Lung (tissue), 11 donors: ENCODE measurements at regions not wholly inside any gene's neighbourhood (a gene's known extent, or its start where the extent isn't known, plus 50 kb on each side); places are given as distances from the start of the nearest gene placed in this dataset.
"Not testable (repeated sequence)": the region's sequence is repeated elsewhere in the genome, so short reads cannot be mapped to it uniquely, and the experiment has no call there.

Experiments
- ATAC-seq: fragments of 200-7000 bp; cut with Tn5 transposase; one replicate; pipeline ENCODE4 v1.9.1; 2020; ENCODE audit warnings: moderate number of reproducible peaks; ENCODE audit not compliant: insufficient read depth, low FRiP score
- DNase-seq, 3 donors: peaks; one replicate each; pipeline ENCODE4 v3.0.0-alpha.2; 2013 to 2017
- H3K27ac ChIP-seq, 2 donors: one replicate each; pipeline ENCODE4 v1.5.1; 2013; ENCODE audit warnings: mild to moderate bottlenecking in 2 of 2, moderate library complexity in 2 of 2, control low read depth in 1 of 2, inconsistent platforms in 1 of 2, low read depth in 1 of 2, low read length in 1 of 2
- H3K27me3 ChIP-seq, 3 donors: one replicate each; pipeline ENCODE4 v1.5.1; 2013; ENCODE audit warnings: low read length in 2 of 3; ENCODE audit not compliant: control insufficient read depth in 3 of 3, insufficient read depth in 3 of 3
- H3K36me3 ChIP-seq, 4 donors: one replicate each; pipeline ENCODE4 v1.5.1; 2013; ENCODE audit warnings: low read length in 4 of 4, mild to moderate bottlenecking in 1 of 4, moderate library complexity in 1 of 4; ENCODE audit not compliant: control insufficient read depth in 4 of 4, insufficient read depth in 4 of 4
- H3K4me1 ChIP-seq, 5 donors: one replicate each; pipeline ENCODE4 v1.5.1; 2013; ENCODE audit warnings: low read length in 5 of 5, mild to moderate bottlenecking in 2 of 5, moderate library complexity in 1 of 5; ENCODE audit not compliant: control insufficient read depth in 5 of 5, insufficient read depth in 5 of 5
- H3K4me3 ChIP-seq: one replicate; pipeline ENCODE4 v1.5.1; 2013; ENCODE audit warnings: mild to moderate bottlenecking, control low read depth, moderate library complexity
- H3K9ac ChIP-seq, 2 donors: one replicate each; pipeline ENCODE4 v1.5.1; 2013; ENCODE audit warnings: low read length in 2 of 2, control low read depth in 1 of 2; ENCODE audit not compliant: insufficient read depth in 1 of 2
- H3K9me3 ChIP-seq, 4 donors: one replicate each; pipeline ENCODE4 v1.5.1; 2013; ENCODE audit warnings: low read length in 3 of 4, mild to moderate bottlenecking in 1 of 4, moderate library complexity in 1 of 4; ENCODE audit not compliant: control insufficient read depth in 4 of 4, insufficient read depth in 3 of 4
- WGBS, 2 donors: extraction: QIAGEN DNeasy Blood & Tissue Kit; methylation state at CpG; one replicate each; pipeline ENCODE4 v1.1.7; 2013; 5-methylcytosine and 5-hydroxymethylcytosine counted together
- TF ChIP-seq, protein P1 (sequence below): IDR thresholded peaks from 2 replicates; pipeline ENCODE4 v1.5.1; 2012; ENCODE audit warnings: mild to moderate bottlenecking; ENCODE audit errors: control extremely low read depth, extremely low read depth
- donor health status: control.
- donor health status: control.
- donor health status: Bipolar disorder and iron deficiency.
- donor health status: healthy.
- donor health status: DM: yes; HTN: yes; CAD: no.

DNA sequence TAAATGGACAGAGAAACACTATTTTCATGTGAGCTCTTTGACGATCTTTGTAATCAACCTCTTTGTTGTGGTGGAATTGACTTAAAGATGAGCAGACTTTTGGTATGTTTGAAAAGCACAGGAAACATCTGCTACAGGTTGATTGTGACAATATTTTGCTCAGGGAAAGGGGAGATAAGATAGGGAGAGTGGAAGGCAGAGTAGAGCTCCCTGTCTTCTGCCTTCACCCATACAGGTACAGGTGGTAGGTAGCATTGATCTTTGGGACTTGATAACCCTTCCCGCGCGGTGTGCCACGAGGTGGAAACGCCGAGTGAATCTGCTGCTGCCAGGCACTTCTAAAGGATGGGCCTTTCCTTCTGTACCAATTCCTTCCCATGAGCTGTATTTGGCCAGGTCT lies 183.6 kb downstream of the UTRN start:
- DNase-seq (no peak), ATAC-seq (no peak)
- Histone ChIP-seq H3K9me3 (no peaks in the 10 kb centered on the region), H3K27me3 (no peaks in the 10 kb centered on the region), H3K4me3 (no peak overlapping the region), H3K27ac (no peak overlapping the region), H3K36me3 (peaks cover 0 to 21% (median 7%) of the 10 kb centered on the region in 4 donors), H3K4me1 (no peaks in the 10 kb centered on the region), H3K9ac (no peak overlapping the region)
- 91 to 93% methylated on average over 7 of the region's 7 CpGs for WGBS, 2 donors
- TF ChIP-seq, protein P1, sequence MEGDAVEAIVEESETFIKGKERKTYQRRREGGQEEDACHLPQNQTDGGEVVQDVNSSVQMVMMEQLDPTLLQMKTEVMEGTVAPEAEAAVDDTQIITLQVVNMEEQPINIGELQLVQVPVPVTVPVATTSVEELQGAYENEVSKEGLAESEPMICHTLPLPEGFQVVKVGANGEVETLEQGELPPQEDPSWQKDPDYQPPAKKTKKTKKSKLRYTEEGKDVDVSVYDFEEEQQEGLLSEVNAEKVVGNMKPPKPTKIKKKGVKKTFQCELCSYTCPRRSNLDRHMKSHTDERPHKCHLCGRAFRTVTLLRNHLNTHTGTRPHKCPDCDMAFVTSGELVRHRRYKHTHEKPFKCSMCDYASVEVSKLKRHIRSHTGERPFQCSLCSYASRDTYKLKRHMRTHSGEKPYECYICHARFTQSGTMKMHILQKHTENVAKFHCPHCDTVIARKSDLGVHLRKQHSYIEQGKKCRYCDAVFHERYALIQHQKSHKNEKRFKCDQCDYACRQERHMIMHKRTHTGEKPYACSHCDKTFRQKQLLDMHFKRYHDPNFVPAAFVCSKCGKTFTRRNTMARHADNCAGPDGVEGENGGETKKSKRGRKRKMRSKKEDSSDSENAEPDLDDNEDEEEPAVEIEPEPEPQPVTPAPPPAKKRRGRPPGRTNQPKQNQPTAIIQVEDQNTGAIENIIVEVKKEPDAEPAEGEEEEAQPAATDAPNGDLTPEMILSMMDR, result no peak

- no peak overlapping the region for H3K9ac ChIP-seq
- no peak overlapping the region for H3K27ac ChIP-seq
- peaks cover 0 to 21% (median 7%) of the 10 kb centered on the region in 4 donors for H3K36me3 ChIP-seq
- no peaks in the 10 kb centered on the region for H3K4me1 ChIP-seq
- no peak overlapping the region for H3K4me3 ChIP-seq
- TF ChIP-seq, protein P1, result no peak
- no peak for DNase-seq
- 88 to 97% methylated on average over 1 of the region's 1 CpG for WGBS, 2 donors
- no peaks in the 10 kb centered on the region for H3K9me3 ChIP-seq
- ATAC-seq, result no peak
- H3K27me3 ChIP-seq, result no peaks in the 10 kb centered on the region
Measured at GRCh38 chr6:144469144-144469575, 184.0 kb downstream of the UTRN start.

DNA sequence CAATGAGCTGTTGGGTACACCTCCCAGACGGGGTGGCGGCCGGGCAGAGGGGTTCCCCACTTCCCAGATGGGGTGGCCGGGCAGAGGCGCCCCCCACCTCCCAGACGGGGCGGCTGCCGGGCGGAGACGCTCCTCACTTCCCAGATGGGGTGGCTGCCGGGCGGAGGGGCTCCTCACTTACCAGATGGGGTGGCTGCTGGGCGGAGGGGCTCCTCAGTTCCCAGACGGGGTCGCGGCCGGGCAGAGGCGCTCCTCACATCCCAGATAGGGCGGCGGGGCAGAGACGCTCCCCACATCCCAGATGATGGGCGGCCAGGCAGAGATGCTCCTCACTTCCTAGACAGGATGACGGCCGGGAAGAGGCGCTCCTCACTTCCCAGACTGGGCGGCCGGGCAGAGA lies 185.1 kb downstream of the UTRN start:
- H3K4me3 ChIP-seq, ATAC-seq, H3K27me3 ChIP-seq, H3K4me1 ChIP-seq, H3K9ac ChIP-seq, H3K27ac ChIP-seq, DNase-seq, H3K9me3 ChIP-seq: not testable (repeated sequence)
- WGBS, 2 donors, result 97 to 98% methylated on average over 16 to 27 of the region's 27 CpGs
- peaks cover 5 to 24% (median 9%) of the 10 kb centered on the region in 4 donors for H3K36me3 ChIP-seq

GRCh38 chr6:144471986-144472385 lies 186.9 kb downstream of the UTRN start:
- H3K36me3 ChIP-seq, result peaks cover 7 to 27% (median 16%) of the 10 kb centered on the region in 4 donors
- no peak for ATAC-seq

More at GRCh38 chr6:144471986-144472385, 186.9 kb downstream of the UTRN start:
- no peak overlapping the region for H3K27ac ChIP-seq
- DNase-seq, result no peak
- H3K4me3 ChIP-seq, result no peak overlapping the region
- no peaks in the 10 kb centered on the region for H3K9me3 ChIP-seq
- TF ChIP-seq, protein P1, result no peak
- H3K4me1 ChIP-seq, result no peaks in the 10 kb centered on the region
- H3K9ac ChIP-seq, result no peak overlapping the region
- WGBS, 2 donors, result 64 to 81% methylated on average over 3 of the region's 3 CpGs
- H3K27me3 ChIP-seq, result no peaks in the 10 kb centered on the region
